Urinary bladder (tissue), 3 donors: ENCODE measurements at regions not wholly inside any gene's neighbourhood (a gene's known extent, or its start where the extent isn't known, plus 50 kb on each side); places are given as distances from the start of the nearest gene placed in this dataset.

ENCODE experiments used
- DNase-seq: peaks from one replicate; pipeline ENCODE4 v3.0.0-alpha.2; 2015; ENCODE audit errors: extremely low spot score
- H3K27ac ChIP-seq: one replicate; pipeline ENCODE4 v1.5.1; 2013; ENCODE audit warnings: low read depth, mild to moderate bottlenecking, moderate library complexity
- H3K36me3 ChIP-seq: one replicate; pipeline ENCODE4 v1.6.1; 2013; ENCODE audit warnings: mild to moderate bottlenecking, moderate library complexity; ENCODE audit not compliant: insufficient read depth
- H3K4me1 ChIP-seq: one replicate; pipeline ENCODE4 v1.6.1; 2013; ENCODE audit warnings: mild to moderate bottlenecking, moderate library complexity; ENCODE audit not compliant: insufficient read depth
- H3K4me3 ChIP-seq: one replicate; pipeline ENCODE4 v1.5.1; 2013; ENCODE audit warnings: low read depth, low read length
- WGBS: extraction: QIAGEN DNeasy Blood & Tissue Kit; methylation state at CpG from one replicate; pipeline ENCODE4 v1.1.7; 2013; 5-methylcytosine and 5-hydroxymethylcytosine counted together
- donor health status: healthy with polysubstance abuse.
- donor health status: healthy.

GRCh38 chr13:111535523-111535811, 215.0 kb downstream of the TEX29 start:
- DNase-seq = no peak
- no peak overlapping the region for H3K27ac ChIP-seq
- no peaks in the 10 kb centered on the region for H3K4me1 ChIP-seq
- no peaks in the 10 kb centered on the region for H3K36me3 ChIP-seq
- WGBS = 43% methylated on average over 5 of the region's 5 CpGs
- no peak overlapping the region for H3K4me3 ChIP-seq

DNA sequence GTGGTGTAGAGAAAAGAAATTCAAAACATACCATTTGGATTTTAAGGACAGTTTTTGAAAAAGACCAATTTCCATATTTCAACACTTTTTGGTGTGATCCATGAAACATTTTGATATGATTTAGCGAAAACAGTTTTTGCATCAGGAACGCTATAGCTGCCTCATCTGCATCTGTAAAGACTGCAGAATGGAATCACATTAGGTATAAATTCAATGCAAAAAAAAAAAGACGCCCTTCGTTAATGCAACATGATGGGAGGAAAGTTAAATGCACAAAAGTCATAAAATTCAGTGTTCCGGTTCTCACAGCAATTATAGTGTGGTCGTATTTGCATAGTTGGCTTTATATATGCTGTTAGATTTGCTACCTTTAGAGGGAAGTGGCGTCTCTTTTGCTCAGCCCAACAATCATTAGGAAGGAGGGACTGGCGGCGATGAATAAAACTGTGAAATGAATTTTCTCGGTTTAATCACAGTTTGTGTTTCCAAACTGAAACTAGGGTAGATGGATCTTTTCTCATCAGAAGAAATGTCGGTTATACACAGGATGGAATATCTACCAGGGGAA, 215.7 kb downstream of the TEX29 start:
- H3K4me3 ChIP-seq = no peak overlapping the region
- 61% methylated on average over 11 of the region's 11 CpGs for WGBS
- no peak overlapping the region for H3K27ac ChIP-seq
- no peaks in the 10 kb centered on the region for H3K36me3 ChIP-seq
- DNase-seq = no peak
- no peaks in the 10 kb centered on the region for H3K4me1 ChIP-seq

- Histone ChIP-seq H3K36me3 (no peaks in the 10 kb centered on the region), H3K4me1 (no peaks in the 10 kb centered on the region), H3K4me3 (no peak overlapping the region), H3K27ac (no peak overlapping the region)
- 87% methylated on average over 15 of the region's 15 CpGs for WGBS
- DNase-seq = no peak
Observed at GRCh38 chr13:111537115-111537728, 216.8 kb downstream of the TEX29 start.

GRCh38 chr13:111537843-111538499, 217.5 kb downstream of the TEX29 start:
- Histone ChIP-seq H3K4me3 (no peak overlapping the region), H3K36me3 (no peaks in the 10 kb centered on the region), H3K4me1 (no peaks in the 10 kb centered on the region), H3K27ac (no peak overlapping the region)
- WGBS = 77% methylated on average over 15 of the region's 15 CpGs
- DNase-seq = no peak

DNA sequence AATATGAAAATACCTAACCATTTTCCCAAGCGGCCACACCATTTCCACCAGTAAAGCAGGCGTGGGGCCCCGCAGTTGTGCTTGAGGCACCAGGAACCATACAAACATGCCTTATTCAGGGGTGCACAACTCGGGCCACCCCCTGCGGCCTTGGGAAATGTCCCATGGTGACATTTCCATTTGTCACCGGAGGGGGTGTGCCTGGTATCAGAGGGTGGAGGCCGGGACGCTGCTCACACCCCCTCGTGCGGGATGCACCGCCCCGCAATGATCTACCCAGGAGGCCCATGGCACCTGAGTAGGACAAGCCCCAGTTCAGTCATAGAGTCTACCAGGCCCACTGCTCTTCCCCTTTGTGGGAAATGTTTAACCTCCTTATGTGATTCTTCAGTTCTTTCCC, 218.8 kb downstream of the TEX29 start:
- 88% methylated on average over 12 of the region's 12 CpGs for WGBS
- H3K36me3 ChIP-seq = no peaks in the 10 kb centered on the region
- H3K4me1 ChIP-seq = no peaks in the 10 kb centered on the region
- DNase-seq = no peak
- H3K4me3 ChIP-seq = no peak overlapping the region
- no peak overlapping the region for H3K27ac ChIP-seq

GRCh38 chr13:111539791-111540446, 219.5 kb downstream of the TEX29 start:
- 83% methylated on average over 17 of the region's 17 CpGs for WGBS

GRCh38 chr13:111540486-111540885, 220.0 kb downstream of the TEX29 start:
- WGBS = 85% methylated on average over 10 of the region's 10 CpGs
- no peak overlapping the region for H3K27ac ChIP-seq
- DNase-seq = no peak
- H3K4me1 ChIP-seq = no peaks in the 10 kb centered on the region
- no peaks in the 10 kb centered on the region for H3K36me3 ChIP-seq
- no peak overlapping the region for H3K4me3 ChIP-seq

More at GRCh38 chr13:111539791-111540446, 219.5 kb downstream of the TEX29 start:
- Histone ChIP-seq H3K4me1 (no peaks in the 10 kb centered on the region), H3K4me3 (no peak overlapping the region), H3K36me3 (no peaks in the 10 kb centered on the region), H3K27ac (no peak overlapping the region)
- no peak for DNase-seq

GRCh38 chr13:111541345-111541744, 220.9 kb downstream of the TEX29 start:
- no peak overlapping the region for H3K4me3 ChIP-seq
- no peaks in the 10 kb centered on the region for H3K4me1 ChIP-seq
- WGBS = 67% methylated on average over 11 of the region's 11 CpGs
- no peaks in the 10 kb centered on the region for H3K36me3 ChIP-seq
- no peak overlapping the region for H3K27ac ChIP-seq
- no peak for DNase-seq

GRCh38 chr13:111541752-111542529, 221.5 kb downstream of the TEX29 start:
- H3K36me3 ChIP-seq = no peaks in the 10 kb centered on the region
- H3K4me3 ChIP-seq = no peak overlapping the region
- WGBS = 79% methylated on average over 15 of the region's 15 CpGs
- H3K27ac ChIP-seq = no peak overlapping the region
- DNase-seq = no peak
- no peaks in the 10 kb centered on the region for H3K4me1 ChIP-seq

DNA sequence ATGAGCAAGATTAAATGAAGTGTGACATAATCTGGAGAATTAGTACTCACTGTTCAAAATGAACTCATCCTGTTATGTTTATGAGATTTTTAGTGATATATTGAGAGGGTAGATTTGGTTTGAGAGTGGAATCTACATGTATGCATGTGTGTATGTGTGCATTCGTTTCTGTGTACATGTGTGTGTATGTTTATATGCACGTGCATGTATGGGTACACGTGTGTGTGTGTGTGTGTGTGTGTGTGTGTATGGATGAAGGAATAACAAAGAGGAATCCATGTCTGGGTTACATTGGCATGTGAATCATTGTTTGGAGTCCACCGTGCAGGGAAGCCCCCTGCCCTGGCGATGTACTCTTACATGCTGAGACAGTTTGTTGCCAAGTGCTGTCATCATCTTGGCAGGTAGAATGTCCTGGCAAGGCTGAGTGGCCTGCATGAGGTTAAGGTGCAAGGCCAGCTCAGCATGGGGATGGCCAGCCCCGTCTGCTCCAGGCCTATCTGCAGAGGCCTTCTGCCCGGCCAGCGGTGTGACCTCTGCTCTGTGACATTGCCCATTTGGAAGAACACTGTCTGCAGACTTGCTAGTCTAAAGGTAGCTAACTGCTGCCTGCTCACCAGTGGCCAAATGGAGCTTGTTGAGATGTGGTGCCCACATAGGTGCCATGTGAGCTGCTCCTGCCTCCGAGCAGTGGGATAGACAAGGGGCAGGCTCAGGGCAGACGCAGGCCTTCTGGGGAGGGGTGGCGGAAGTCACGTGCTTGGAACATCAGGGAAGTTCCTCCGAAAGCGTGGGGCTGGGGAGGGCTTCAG, 222.3 kb downstream of the TEX29 start:
- no peak for DNase-seq
- 79% methylated on average over 14 of the region's 14 CpGs for WGBS
- no peaks in the 10 kb centered on the region for H3K36me3 ChIP-seq
- no peak overlapping the region for H3K4me3 ChIP-seq
- H3K27ac ChIP-seq = no peak overlapping the region
- H3K4me1 ChIP-seq = no peaks in the 10 kb centered on the region

- H3K36me3 ChIP-seq = no peaks in the 10 kb centered on the region
- no peak for DNase-seq
- no peak overlapping the region for H3K4me3 ChIP-seq
- no peaks in the 10 kb centered on the region for H3K4me1 ChIP-seq
- 88% methylated on average over 19 of the region's 19 CpGs for WGBS
- no peak overlapping the region for H3K27ac ChIP-seq
Observed at GRCh38 chr13:111546921-111547675, 226.7 kb downstream of the TEX29 start.

GRCh38 chr13:111547726-111548273, 227.4 kb downstream of the TEX29 start:
- Histone ChIP-seq H3K4me3 (no peak overlapping the region), H3K36me3 (no peaks in the 10 kb centered on the region), H3K4me1 (no peaks in the 10 kb centered on the region), H3K27ac (no peak overlapping the region)
- 90% methylated on average over 40 of the region's 40 CpGs for WGBS
- DNase-seq = no peak
